T-cell (primary cell): ENCODE measurements at regions not wholly inside any gene's neighbourhood (a gene's known extent, or its start where the extent isn't known, plus 50 kb on each side); places are given as distances from the start of the nearest gene placed in this dataset.
"Not testable (repeated sequence)": the region's sequence is repeated elsewhere in the genome, so short reads cannot be mapped to it uniquely, and the experiment has no call there.

Experiments
- ATAC-seq, 4 experiments: fragments of 200-7000 bp in 3 of 4; fragments of 150-1000 bp in 1 of 4; cut with Tn5 transposase; replicated peaks in 1 of 4; 1 replicate in 3 of 4; 2 replicates in 1 of 4; pipeline ENCODE4 v1.10.0; 2021; ENCODE audit warnings: moderate library complexity in 3 of 4, mild to moderate bottlenecking in 2 of 4, moderate number of reproducible peaks in 1 of 4
- CTCF ChIA-PET, 2 donors: fragments of 300-600 bp; sonication (Branson Sonifier 250); formaldehyde crosslinking; loops; one replicate each; lab custom pipeline; 2022; ENCODE audit warnings: antibody characterized with exemption in 2 of 2; lab: Charles Lee
- POLR2A ChIA-PET, 2 donors: fragments of 300-600 bp; sonication (Branson Sonifier 250); formaldehyde crosslinking; loops; one replicate each; lab custom pipeline; 2022; ENCODE audit warnings: antibody characterized with exemption in 2 of 2; lab: Charles Lee
- DNase-seq, 35 experiments: peaks; one replicate each; pipeline versions ENCODE4 v3.0.0 to v3.0.0-alpha.2; 2013 to 2023
- H3K27ac ChIP-seq: one replicate; pipeline ENCODE4 v1.5.1; 2013; ENCODE audit warnings: low read length
- H3K27me3 ChIP-seq, 2 experiments: replicated peaks in 1 of 2; 1 replicate in 1 of 2; 2 replicates in 1 of 2; pipeline versions ENCODE4 v1.6.1 to v1.7.0; 2013; ENCODE audit warnings: low read length in 1 of 2, mixed read lengths in 1 of 2; ENCODE audit not compliant: control insufficient read depth in 2 of 2, insufficient read depth in 2 of 2; ENCODE audit errors: extremely low read depth in 1 of 2
- H3K36me3 ChIP-seq, 2 donors: 1 replicate in 1 of 2; 2 replicates in 1 of 2; pipeline versions ENCODE4 v1.6.1 to v1.7.0; 2013; ENCODE audit warnings: low read length in 1 of 2; ENCODE audit not compliant: control insufficient read depth in 2 of 2, insufficient read depth in 1 of 2; ENCODE audit errors: extremely low read depth in 1 of 2
- H3K4me1 ChIP-seq, 2 experiments: 1 replicate in 1 of 2; 2 replicates in 1 of 2; pipeline versions ENCODE4 v1.6.1 to v1.7.0; 2013; ENCODE audit warnings: low read length in 2 of 2, mixed read lengths in 1 of 2; ENCODE audit not compliant: insufficient read depth in 2 of 2, control insufficient read depth in 1 of 2; ENCODE audit errors: extremely low read depth in 1 of 2
- H3K4me3 ChIP-seq, 2 donors: 1 replicate in 1 of 2; 2 replicates in 1 of 2; pipeline versions ENCODE4 v1.5.1 to v1.7.0; 2013; ENCODE audit warnings: mild to moderate bottlenecking in 2 of 2, low read length in 1 of 2, moderate library complexity in 1 of 2; ENCODE audit not compliant: control insufficient read depth in 1 of 2; ENCODE audit errors: extremely low read depth in 1 of 2
- H3K9me3 ChIP-seq: 2 replicates; pipeline ENCODE4 v1.7.0; 2013
- H3K27ac Mint-ChIP-seq, 2 donors: one replicate each; pipeline ENCODE4 v1.8.0; 2020 to 2021; ENCODE audit warnings: mild to moderate bottlenecking in 2 of 2, mixed read lengths in 2 of 2
- H3K27me3 Mint-ChIP-seq, 2 donors: one replicate each; pipeline ENCODE4 v1.8.0; 2021 to 2022; ENCODE audit warnings: mixed read lengths in 2 of 2
- H3K36me3 Mint-ChIP-seq: one replicate; pipeline ENCODE4 v1.8.0; 2021; ENCODE audit warnings: mixed read lengths
- H3K4me1 Mint-ChIP-seq, 3 donors: one replicate each; pipeline ENCODE4 v1.8.0; 2020 to 2022; ENCODE audit warnings: mixed read lengths in 3 of 3, mild to moderate bottlenecking in 1 of 3
- H3K4me3 Mint-ChIP-seq, 3 donors: one replicate each; pipeline ENCODE4 v1.8.0; 2020 to 2022; ENCODE audit warnings: mild to moderate bottlenecking in 3 of 3, mixed read lengths in 3 of 3, moderate library complexity in 3 of 3
- H3K9me3 Mint-ChIP-seq, 3 donors: one replicate each; pipeline ENCODE4 v1.8.0; 2020 to 2022; ENCODE audit warnings: mixed read lengths in 3 of 3
- WGBS: methylation state at CpG from one replicate; pipeline ENCODE4 v1.1.5; 2013; ENCODE audit warnings: missing lambda C conversion rate; ENCODE audit not compliant: insufficient coverage; 5-methylcytosine and 5-hydroxymethylcytosine counted together

DNA sequence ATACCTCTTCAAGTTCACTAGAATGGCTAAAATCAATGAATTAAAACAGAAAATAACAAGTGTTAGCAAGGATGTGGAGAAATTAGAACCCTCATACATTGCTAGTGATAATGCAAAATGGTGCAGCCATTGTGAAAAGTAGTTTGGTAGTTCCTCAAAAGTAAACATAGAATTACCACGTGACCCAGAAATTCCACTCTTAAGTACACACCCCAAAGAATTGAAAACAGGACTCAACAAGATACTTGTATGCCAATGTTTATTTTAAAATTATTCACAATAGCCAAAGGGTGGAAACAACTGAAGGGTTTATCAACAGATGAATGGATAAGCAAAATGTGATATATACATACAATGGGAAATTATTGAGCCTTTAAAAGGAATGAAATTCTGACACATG, 70.3 kb downstream of the BARX1 start:
- no peaks in the 10 kb centered on the region for H3K36me3 Mint-ChIP-seq
- WGBS: no CpG with 5 or more reads among the region's 1 CpG

DNA sequence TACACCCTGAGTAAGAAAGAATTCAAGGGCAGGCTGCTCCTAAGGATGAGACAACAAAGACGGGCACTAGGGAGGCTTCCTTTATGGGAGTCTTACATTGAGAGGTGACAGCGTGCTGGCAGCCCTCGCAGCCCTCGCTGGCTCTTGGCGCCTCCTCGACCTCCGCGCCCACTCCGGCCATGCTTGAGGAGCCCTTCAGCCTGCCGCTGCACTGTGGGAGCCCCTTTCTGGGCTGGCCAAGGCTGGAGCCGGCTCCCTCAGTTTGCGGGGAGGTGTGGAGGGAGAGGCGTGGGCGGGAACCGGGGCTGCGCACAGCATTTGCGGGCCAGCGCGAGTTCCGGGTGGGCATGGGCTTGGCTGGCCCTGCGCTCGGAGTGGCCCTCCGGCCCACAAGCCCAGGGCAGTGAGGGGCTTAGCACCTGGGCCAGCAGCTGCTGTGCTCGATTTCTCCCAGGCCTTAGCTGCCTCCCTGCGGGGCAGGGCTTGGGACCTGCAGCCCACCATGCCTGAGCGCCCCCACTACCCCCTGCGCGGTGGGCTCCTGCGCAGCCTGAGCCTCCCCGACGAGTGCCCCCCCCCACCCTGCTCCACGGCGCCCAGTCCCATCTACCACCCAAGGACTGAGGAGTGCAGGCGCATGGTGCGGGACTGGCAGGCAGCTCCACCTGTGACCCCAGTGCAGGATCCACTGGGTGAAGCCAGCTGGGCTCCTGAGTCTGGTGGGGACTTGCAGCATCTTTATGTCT, 75.3 kb downstream of the BARX1 start:
- DNase-seq, H3K27ac ChIP-seq, H3K36me3 Mint-ChIP-seq, H3K27ac Mint-ChIP-seq, CTCF ChIA-PET, POLR2A ChIA-PET, H3K4me3 ChIP-seq, H3K9me3 ChIP-seq, H3K36me3 ChIP-seq, ATAC-seq, H3K4me3 Mint-ChIP-seq, H3K27me3 ChIP-seq, H3K4me1 ChIP-seq, H3K4me1 Mint-ChIP-seq: not testable (repeated sequence)
- Mint-ChIP-seq H3K9me3 (peaks cover 5 to 11% (median 9%) of the 10 kb centered on the region in 3 donors), H3K27me3 (peaks cover 9 to 26% of the 10 kb centered on the region in 2 donors)
- 93% methylated on average over 20 of the region's 35 CpGs for WGBS

More for the DNA sequence above, 70.3 kb downstream of the BARX1 start:
- H3K36me3 ChIP-seq: no peaks in the 10 kb centered on the region
- Mint-ChIP-seq H3K4me3 (no peak overlapping the region), H3K9me3 (peaks cover 0 to 4% (median 0%) of the 10 kb centered on the region in 3 donors), H3K4me1 (no peaks in the 10 kb centered on the region), H3K27ac (no peak overlapping the region), H3K27me3 (peaks cover 16 to 43% of the 10 kb centered on the region in 2 donors)
- ATAC-seq (no peak), DNase-seq (no peak)
- no peaks in the 10 kb centered on the region for H3K9me3 ChIP-seq
- H3K4me1 ChIP-seq: no peaks in the 10 kb centered on the region
- H3K4me3 ChIP-seq: no peak overlapping the region
- peaks cover 0 to 6% of the 10 kb centered on the region in 2 experiments for H3K27me3 ChIP-seq
- no peak overlapping the region for H3K27ac ChIP-seq
- ChIA-PET POLR2A (no interaction called here), CTCF (no interaction called here)

- no peaks in the 10 kb centered on the region for H3K36me3 ChIP-seq
- no peak overlapping the region for H3K27ac ChIP-seq
- Mint-ChIP-seq H3K36me3 (no peaks in the 10 kb centered on the region), H3K4me3 (no peak overlapping the region), H3K9me3 (peaks cover 14 to 24% (median 18%) of the 10 kb centered on the region in 3 donors), H3K4me1 (no peaks in the 10 kb centered on the region), H3K27ac (no peak overlapping the region), H3K27me3 (peaks cover 10 to 16% of the 10 kb centered on the region in 2 donors)
- no peak for DNase-seq
- no peak for ATAC-seq
- ChIA-PET POLR2A (no interaction called here), CTCF (no interaction called here)
- H3K4me3 ChIP-seq: no peak overlapping the region
- H3K4me1 ChIP-seq: no peaks in the 10 kb centered on the region
- peaks cover 0 to 15% of the 10 kb centered on the region in 2 experiments for H3K27me3 ChIP-seq
- H3K9me3 ChIP-seq: no peaks in the 10 kb centered on the region
Observed at GRCh38 chr9:93875330-93875729, 79.8 kb downstream of the BARX1 start.

DNA sequence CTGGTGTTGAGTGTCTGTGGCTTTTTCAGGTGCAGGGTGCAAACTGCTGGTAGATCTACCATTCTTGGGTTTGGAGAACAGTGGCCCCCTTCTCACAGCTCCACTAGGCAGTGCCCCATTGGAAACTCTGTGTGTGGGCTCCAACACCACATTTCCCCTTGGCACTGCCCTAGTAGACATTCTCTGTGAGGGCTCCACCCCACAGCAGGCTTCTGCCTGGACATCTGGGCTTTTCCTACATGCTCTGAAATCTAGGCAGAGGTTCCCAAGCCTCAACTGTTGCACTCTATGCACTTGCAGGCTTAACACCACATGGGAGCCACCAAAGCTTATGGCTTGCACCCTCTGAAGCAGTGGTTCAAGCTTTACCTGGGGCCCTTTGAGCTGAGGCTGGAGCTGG, 80.9 kb downstream of the BARX1 start:
- no peaks in the 10 kb centered on the region for H3K4me1 Mint-ChIP-seq
- H3K9me3 Mint-ChIP-seq: peaks cover 14 to 24% (median 18%) of the 10 kb centered on the region in 3 donors
- H3K4me3 Mint-ChIP-seq: no peak overlapping the region
- no peaks in the 10 kb centered on the region for H3K36me3 Mint-ChIP-seq
- no peak for ATAC-seq
- Histone ChIP-seq H3K27me3 (peaks cover 0 to 22% of the 10 kb centered on the region in 2 experiments), H3K27ac (no peak overlapping the region), H3K4me1 (no peaks in the 10 kb centered on the region), H3K9me3 (no peaks in the 10 kb centered on the region), H3K4me3 (no peak overlapping the region), H3K36me3 (no peaks in the 10 kb centered on the region)
- peaks cover 11 to 16% of the 10 kb centered on the region in 2 donors for H3K27me3 Mint-ChIP-seq
- no peak for DNase-seq
- no peak overlapping the region for H3K27ac Mint-ChIP-seq
- POLR2A ChIA-PET: no interaction called here
- CTCF ChIA-PET: no interaction called here

GRCh38 chr9:93871286-93871685, 83.9 kb downstream of the BARX1 start:
- Histone ChIP-seq H3K27ac (no peak overlapping the region), H3K4me3 (no peak overlapping the region), H3K27me3 (peaks cover 0 to 22% of the 10 kb centered on the region in 2 experiments), H3K36me3 (no peaks in the 10 kb centered on the region), H3K9me3 (no peaks in the 10 kb centered on the region), H3K4me1 (no peaks in the 10 kb centered on the region)
- Mint-ChIP-seq H3K27ac (no peak overlapping the region), H3K9me3 (peaks cover 14 to 23% (median 17%) of the 10 kb centered on the region in 3 donors), H3K4me1 (no peaks in the 10 kb centered on the region), H3K36me3 (no peaks in the 10 kb centered on the region), H3K4me3 (no peak overlapping the region), H3K27me3 (peaks cover 12 to 21% of the 10 kb centered on the region in 2 donors)
- ATAC-seq (no peak), DNase-seq (no peak)
- 76% methylated on average over 4 of the region's 4 CpGs for WGBS
- CTCF ChIA-PET: no interaction called here
- POLR2A ChIA-PET: no interaction called here

GRCh38 chr9:93869863-93870262, 85.3 kb downstream of the BARX1 start:
- Mint-ChIP-seq H3K27me3 (peaks cover 15 to 21% of the 10 kb centered on the region in 2 donors), H3K27ac (no peak overlapping the region), H3K4me1 (no peaks in the 10 kb centered on the region), H3K9me3 (peaks cover 9 to 14% (median 9%) of the 10 kb centered on the region in 3 donors), H3K36me3 (no peaks in the 10 kb centered on the region), H3K4me3 (no peak overlapping the region)
- Histone ChIP-seq H3K4me1 (no peaks in the 10 kb centered on the region), H3K36me3 (no peaks in the 10 kb centered on the region), H3K27me3 (peaks cover 0 to 35% of the 10 kb centered on the region in 2 experiments), H3K4me3 (no peak overlapping the region), H3K27ac (no peak overlapping the region), H3K9me3 (no peaks in the 10 kb centered on the region)
- no peak for DNase-seq
- CTCF ChIA-PET: no interaction called here
- WGBS: 80% methylated on average over 3 of the region's 8 CpGs
- POLR2A ChIA-PET: no interaction called here
- ATAC-seq: no peak
